ENCODE measurements at regions not wholly inside any gene's neighbourhood (a gene's known extent, or its start where the extent isn't known, plus 50 kb on each side); places are given as distances from the start of the nearest gene placed in this dataset.

DNA sequence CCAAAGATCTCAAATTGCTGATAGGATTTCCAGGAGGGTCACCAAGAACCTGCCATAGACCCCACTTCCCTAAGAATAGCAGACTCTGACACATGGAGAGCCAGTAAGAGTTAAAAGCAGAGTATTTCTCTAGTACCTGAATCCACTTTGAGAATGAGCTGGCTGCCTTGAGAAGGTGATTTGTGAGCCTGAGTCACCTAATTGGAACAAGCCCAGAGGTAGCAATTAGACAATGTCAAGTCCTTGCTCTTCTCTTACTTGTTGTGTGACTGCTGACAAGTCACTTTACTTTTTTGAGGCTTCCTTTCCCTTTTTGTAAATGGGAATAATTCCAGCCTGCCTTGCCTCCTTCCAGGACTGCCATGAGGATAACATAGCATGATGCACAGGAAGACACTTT lies 76.1 kb upstream of the ASIC2 start:
- TF ChIP-seq CTCF (IDR thresholded peaks at IDR 0.05) (no peak), POLR2A (IDR thresholded peaks at IDR 0.05) (no peak), POLR2AphosphoS5 (IDR thresholded peaks at IDR 0.05) (no peak)
